GM21786 (cell line): ENCODE measurements at regions not wholly inside any gene's neighbourhood (a gene's known extent, or its start where the extent isn't known, plus 50 kb on each side); places are given as distances from the start of the nearest gene placed in this dataset.

Experiments used
- ATAC-seq: cut with Tn5 transposase; IDR thresholded peaks from one replicate; pipeline ENCODE4 v1.9.1; 2021; ENCODE audit not compliant: unreplicated experiment

GRCh38 chr6:14622085-14622484 lies 504.5 kb downstream of the CD83 start:
- no peak for ATAC-seq

GRCh38 chr6:14622909-14623505 lies 505.4 kb downstream of the CD83 start:
- no peak for ATAC-seq

GRCh38 chr6:14625173-14625895 lies 507.8 kb downstream of the CD83 start:
- ATAC-seq, result no peak

GRCh38 chr6:14626556-14626955 lies 509.0 kb downstream of the CD83 start:
- no peak for ATAC-seq

GRCh38 chr6:14630016-14630415 lies 512.4 kb downstream of the CD83 start:
- no peak for ATAC-seq

- no peak for ATAC-seq
Measured at GRCh38 chr6:14633479-14633878, 515.9 kb downstream of the CD83 start.

GRCh38 chr6:14634072-14634471 lies 516.5 kb downstream of the CD83 start:
- ATAC-seq, result no peak

GRCh38 chr6:14635195-14635594 lies 517.6 kb downstream of the CD83 start:
- no peak for ATAC-seq

GRCh38 chr6:14635934-14636591 lies 518.5 kb downstream of the CD83 start:
- ATAC-seq, result no peak

- ATAC-seq, result no peak
Measured at GRCh38 chr6:14638435-14638905, 520.9 kb downstream of the CD83 start.

GRCh38 chr6:14638906-14639761 lies 521.6 kb downstream of the CD83 start:
- no peak for ATAC-seq

- ATAC-seq, result no peak
Measured at GRCh38 chr6:14639983-14640599, 522.5 kb downstream of the CD83 start.

GRCh38 chr6:14640631-14641030 lies 523.1 kb downstream of the CD83 start:
- ATAC-seq, result no peak

- ATAC-seq, result no peak
Measured at GRCh38 chr6:14641423-14642135, 524.0 kb downstream of the CD83 start.

GRCh38 chr6:14642136-14642505 lies 524.5 kb downstream of the CD83 start:
- ATAC-seq, result no peak

GRCh38 chr6:14642842-14643241 lies 525.3 kb downstream of the CD83 start:
- ATAC-seq, result no peak

GRCh38 chr6:14644381-14644780 lies 526.8 kb downstream of the CD83 start:
- ATAC-seq, result no peak

GRCh38 chr6:14645221-14645620 lies 527.6 kb downstream of the CD83 start:
- ATAC-seq, result no peak

- ATAC-seq, result no peak
Measured at GRCh38 chr6:14645841-14646240, 528.3 kb downstream of the CD83 start.

GRCh38 chr6:14646371-14646770 lies 528.8 kb downstream of the CD83 start:
- no peak for ATAC-seq
